Trophoblast cell (in vitro differentiated cells and primary cell): ENCODE measurements at regions not wholly inside any gene's neighbourhood (a gene's known extent, or its start where the extent isn't known, plus 50 kb on each side); places are given as distances from the start of the nearest gene placed in this dataset.
"Not testable (repeated sequence)": the region's sequence is repeated elsewhere in the genome, so short reads cannot be mapped to it uniquely, and the experiment has no call there.

Source experiments
- DNase-seq, 2 donors: peaks; one replicate each; pipeline ENCODE4 v3.0.0-alpha.2; 2016
- H2AFZ ChIP-seq: 2 replicates; pipeline ENCODE4 v1.6.1; 2013; ENCODE audit warnings: low read length, moderate library complexity, mild to moderate bottlenecking; ENCODE audit not compliant: insufficient read depth, poor library complexity
- H2AK5ac ChIP-seq: 2 replicates; pipeline ENCODE4 v1.6.1; 2013; ENCODE audit warnings: mild to moderate bottlenecking, low read length
- H2BK120ac ChIP-seq: 2 replicates; pipeline ENCODE4 v1.6.1; 2013; ENCODE audit warnings: low read length, mild to moderate bottlenecking, moderate library complexity; ENCODE audit not compliant: insufficient read depth, poor library complexity
- H2BK12ac ChIP-seq: 2 replicates; pipeline ENCODE4 v1.6.1; 2013; ENCODE audit warnings: mild to moderate bottlenecking, low read length, moderate library complexity
- H2BK5ac ChIP-seq: 2 replicates; pipeline ENCODE4 v1.6.1; 2013; ENCODE audit warnings: low read length, low read depth, moderate library complexity, mild to moderate bottlenecking; ENCODE audit not compliant: poor library complexity
- H3K14ac ChIP-seq: 2 replicates; pipeline ENCODE4 v1.6.1; 2013; ENCODE audit warnings: mild to moderate bottlenecking, low read length
- H3K18ac ChIP-seq: 2 replicates; pipeline ENCODE4 v1.6.1; 2013; ENCODE audit warnings: mild to moderate bottlenecking, low read length
- H3K23ac ChIP-seq: 2 replicates; pipeline ENCODE4 v1.6.1; 2013; ENCODE audit warnings: low read length
- H3K27ac ChIP-seq: 2 replicates; pipeline ENCODE4 v1.5.1; 2013; ENCODE audit warnings: low read depth, mild to moderate bottlenecking, inconsistent platforms, low read length, moderate library complexity
- H3K27me3 ChIP-seq: 2 replicates; pipeline ENCODE4 v1.6.1; 2013; ENCODE audit warnings: inconsistent platforms, mild to moderate bottlenecking, low read length, moderate library complexity; ENCODE audit not compliant: insufficient read depth
- H3K36me3 ChIP-seq, 2 experiments: 1 replicate in 1 of 2; 2 replicates in 1 of 2; pipeline ENCODE4 v1.6.1; 2013; ENCODE audit warnings: low read length in 2 of 2, mild to moderate bottlenecking in 2 of 2, moderate library complexity in 1 of 2; ENCODE audit not compliant: insufficient read depth in 2 of 2, control insufficient read depth in 1 of 2
- H3K4ac ChIP-seq: 2 replicates; pipeline ENCODE4 v1.6.1; 2013; ENCODE audit warnings: low read depth, mild to moderate bottlenecking, low read length, moderate library complexity
- H3K4me1 ChIP-seq, 2 experiments: 1 replicate in 1 of 2; 2 replicates in 1 of 2; pipeline ENCODE4 v1.6.1; 2013; ENCODE audit warnings: low read length in 2 of 2, mild to moderate bottlenecking in 2 of 2, moderate library complexity in 1 of 2; ENCODE audit not compliant: insufficient read depth in 2 of 2, control insufficient read depth in 1 of 2
- H3K4me2 ChIP-seq: 2 replicates; pipeline ENCODE4 v1.6.1; 2013; ENCODE audit warnings: inconsistent platforms, mild to moderate bottlenecking, low read length, moderate library complexity
- H3K4me3 ChIP-seq: 2 replicates; pipeline ENCODE4 v1.5.1; 2013; ENCODE audit warnings: mild to moderate bottlenecking, low read depth, low read length, inconsistent platforms
- H3K79me1 ChIP-seq: one replicate; pipeline ENCODE4 v1.6.1; 2013; ENCODE audit warnings: low read length
- H3K79me2 ChIP-seq: 2 replicates; pipeline ENCODE4 v1.6.1; 2013; ENCODE audit warnings: low read length, mild to moderate bottlenecking; ENCODE audit not compliant: control insufficient read depth, insufficient read depth, poor library complexity
- H3K9ac ChIP-seq: 2 replicates; pipeline ENCODE4 v1.6.1; 2013; ENCODE audit warnings: mild to moderate bottlenecking, low read length
- H3K9me3 ChIP-seq: 2 replicates; pipeline ENCODE4 v1.6.1; 2013; ENCODE audit warnings: low read depth, mild to moderate bottlenecking, control low read depth, inconsistent platforms, low read length; ENCODE audit not compliant: insufficient read depth
- H4K12ac ChIP-seq: 2 replicates; pipeline ENCODE4 v1.6.1; 2013; ENCODE audit warnings: low read depth, mild to moderate bottlenecking, low read length, moderate library complexity
- H4K8ac ChIP-seq: 2 replicates; pipeline ENCODE4 v1.6.1; 2013; ENCODE audit warnings: low read depth, mild to moderate bottlenecking, low read length, moderate library complexity
- H4K91ac ChIP-seq: one replicate; pipeline ENCODE4 v1.6.1; 2013; ENCODE audit warnings: low read depth, mild to moderate bottlenecking, low read length, moderate library complexity
- WGBS: extraction: QIAGEN DNeasy Blood & Tissue Kit; methylation state at CpG from one replicate; pipeline ENCODE4 v1.1.7; 2013; ENCODE audit warnings: missing lambda C conversion rate; ENCODE audit not compliant: insufficient read length, insufficient coverage; ENCODE audit errors: extremely low coverage; 5-methylcytosine and 5-hydroxymethylcytosine counted together

GRCh38 chr6:58181557-58182065 is 864.2 kb downstream of the PRIM2 start:
- not testable (repeated sequence) for H3K9me3 ChIP-seq, H3K27me3 ChIP-seq, H2AK5ac ChIP-seq, H3K4me1 ChIP-seq, H3K23ac ChIP-seq, H4K8ac ChIP-seq, H3K79me1 ChIP-seq, H3K14ac ChIP-seq, H3K18ac ChIP-seq, H3K4me2 ChIP-seq, H3K4ac ChIP-seq, H2BK5ac ChIP-seq, H4K91ac ChIP-seq, H3K9ac ChIP-seq, H3K4me3 ChIP-seq, H2BK12ac ChIP-seq, DNase-seq, H3K79me2 ChIP-seq, H2BK120ac ChIP-seq, H2AFZ ChIP-seq, H4K12ac ChIP-seq, H3K36me3 ChIP-seq, H3K27ac ChIP-seq
- WGBS = no CpG with 5 or more reads among the region's 2 CpGs

GRCh38 chr6:58185300-58185699 is 867.9 kb downstream of the PRIM2 start:
- H3K4me1 ChIP-seq, H3K4ac ChIP-seq, H3K36me3 ChIP-seq, H2BK120ac ChIP-seq, H3K27ac ChIP-seq, H2AFZ ChIP-seq, H3K27me3 ChIP-seq, H3K9ac ChIP-seq, H3K4me3 ChIP-seq, H3K18ac ChIP-seq, H4K91ac ChIP-seq, H3K9me3 ChIP-seq, H4K12ac ChIP-seq, DNase-seq, H2BK5ac ChIP-seq, H3K79me1 ChIP-seq, H3K4me2 ChIP-seq, H2AK5ac ChIP-seq, H2BK12ac ChIP-seq, H3K23ac ChIP-seq, H4K8ac ChIP-seq, H3K79me2 ChIP-seq, H3K14ac ChIP-seq: not testable (repeated sequence)
- no CpG with 5 or more reads among the region's 4 CpGs for whole genome bisulfite sequencing

GRCh38 chr6:58193209-58193608 is 875.8 kb downstream of the PRIM2 start:
- H4K8ac ChIP-seq, H4K91ac ChIP-seq, H3K4me3 ChIP-seq, H4K12ac ChIP-seq, H3K36me3 ChIP-seq, H2BK5ac ChIP-seq, H3K9ac ChIP-seq, H3K14ac ChIP-seq, H3K27ac ChIP-seq, H2AFZ ChIP-seq, H3K4me2 ChIP-seq, H3K9me3 ChIP-seq, H2AK5ac ChIP-seq, H3K18ac ChIP-seq, H2BK120ac ChIP-seq, H3K79me1 ChIP-seq, H3K27me3 ChIP-seq, H2BK12ac ChIP-seq, H3K23ac ChIP-seq, H3K4ac ChIP-seq, H3K4me1 ChIP-seq, H3K79me2 ChIP-seq: not testable (repeated sequence)
- peak in 1 of 2 donors; percentile 20 for DNase-seq
- no CpG with 5 or more reads among the region's 1 CpG for WGBS

- H2AK5ac ChIP-seq = no peak overlapping the region
- DNase-seq = no peak
- WGBS = no CpG with 5 or more reads among the region's 5 CpGs
- no peak overlapping the region for H2BK120ac ChIP-seq
- H3K79me2 ChIP-seq = no peaks in the 10 kb centered on the region
- no peaks in the 10 kb centered on the region for H3K36me3 ChIP-seq
- H4K12ac ChIP-seq = no peak overlapping the region
- no peaks in the 10 kb centered on the region for H3K27me3 ChIP-seq
- no peak overlapping the region for H2BK5ac ChIP-seq
- no peak overlapping the region for H3K4me2 ChIP-seq
- H3K4ac ChIP-seq = no peak overlapping the region
- H2BK12ac ChIP-seq = no peak overlapping the region
- H3K4me1 ChIP-seq = no peaks in the 10 kb centered on the region
- no peak overlapping the region for H3K4me3 ChIP-seq
- no peak overlapping the region for H3K27ac ChIP-seq
- H3K18ac ChIP-seq = no peak overlapping the region
- no peak overlapping the region for H3K9ac ChIP-seq
- no peak overlapping the region for H4K91ac ChIP-seq
- H3K23ac ChIP-seq = no peak overlapping the region
- no peaks in the 10 kb centered on the region for H3K79me1 ChIP-seq
- H4K8ac ChIP-seq = no peak overlapping the region
- H3K14ac ChIP-seq = no peak overlapping the region
- no peak overlapping the region for H2AFZ ChIP-seq
- no peaks in the 10 kb centered on the region for H3K9me3 ChIP-seq
Observed at GRCh38 chr6:58198301-58198700, 880.9 kb downstream of the PRIM2 start.
